ENCODE measurements at regions not wholly inside any gene's neighbourhood (a gene's known extent, or its start where the extent isn't known, plus 50 kb on each side); places are given as distances from the start of the nearest gene placed in this dataset.

- no peaks in the 10 kb centered on the region for H3K4me1 ChIP-seq (ENCODE audit: low read length)
- no peak overlapping the region for H3K9ac ChIP-seq (ENCODE audit: low read length)
- H3K79me2 ChIP-seq (ENCODE audit: low read length): no peaks in the 10 kb centered on the region
- no peak overlapping the region for H3K27ac ChIP-seq (ENCODE audit: low read length)
- no peak overlapping the region for H3K4me2 ChIP-seq (ENCODE audit: low read depth, low read length, poor library complexity, severe bottlenecking)
- no peaks in the 10 kb centered on the region for H3K27me3 ChIP-seq (ENCODE audit: low read length)
- H3K9me3 ChIP-seq (ENCODE audit: low read length): no peaks in the 10 kb centered on the region
- no peaks in the 10 kb centered on the region for H3K36me3 ChIP-seq (ENCODE audit: insufficient read depth, low read length)
- H2AFZ ChIP-seq (ENCODE audit: low read length): no peak overlapping the region
- no peaks in the 10 kb centered on the region for H3K9me2 ChIP-seq (replicated peaks; ENCODE audit: insufficient read depth, low read length)
- H4K20me1 ChIP-seq (ENCODE audit: insufficient read depth, low read depth, low read length): no peaks in the 10 kb centered on the region
- no peak for DNase-seq
- H3K4me3 ChIP-seq (ENCODE audit: low read length): no peak overlapping the region
Measured at GRCh38 chr18:53817976-53818950, 406.2 kb downstream of the MBD2 start.

- Histone ChIP-seq H3K4me1 (ENCODE audit: low read length) (no peaks in the 10 kb centered on the region), H2AFZ (ENCODE audit: low read length) (no peak overlapping the region), H3K9me2 (replicated peaks; ENCODE audit: insufficient read depth, low read length) (no peaks in the 10 kb centered on the region), H3K4me2 (ENCODE audit: low read depth, low read length, poor library complexity, severe bottlenecking) (no peak overlapping the region), H3K79me2 (ENCODE audit: low read length) (no peaks in the 10 kb centered on the region), H3K9me3 (ENCODE audit: low read length) (no peaks in the 10 kb centered on the region), H3K27me3 (ENCODE audit: low read length) (no peaks in the 10 kb centered on the region), H3K27ac (ENCODE audit: low read length) (no peak overlapping the region), H3K4me3 (ENCODE audit: low read length) (no peak overlapping the region), H4K20me1 (ENCODE audit: insufficient read depth, low read depth, low read length) (no peaks in the 10 kb centered on the region), H3K9ac (ENCODE audit: low read length) (no peak overlapping the region), H3K36me3 (ENCODE audit: insufficient read depth, low read length) (no peaks in the 10 kb centered on the region)
- no peak for DNase-seq
Measured at GRCh38 chr18:53800171-53800570, 424.3 kb downstream of the MBD2 start.

DNA sequence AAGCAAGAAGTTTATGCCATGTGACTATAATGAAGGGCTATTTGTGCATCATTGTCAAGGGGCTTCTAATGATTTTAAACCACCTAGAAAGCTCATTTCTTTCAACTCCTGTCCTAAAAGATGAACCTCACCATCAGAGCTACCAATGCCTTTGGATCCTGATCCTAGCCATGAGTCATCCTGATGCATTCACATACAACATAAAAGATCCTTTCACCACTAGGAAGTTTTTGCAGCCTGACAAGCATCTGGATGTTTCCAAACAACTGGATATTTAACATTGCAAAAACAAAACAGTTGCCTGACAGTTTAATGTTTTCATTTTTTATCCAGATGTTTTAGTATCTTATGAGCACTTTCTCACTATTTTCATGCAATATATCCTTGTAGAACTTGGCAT lies 425.3 kb downstream of the MBD2 start:
- H3K36me3 ChIP-seq (ENCODE audit: insufficient read depth, low read length): no peaks in the 10 kb centered on the region
- H3K4me2 ChIP-seq (ENCODE audit: low read depth, low read length, poor library complexity, severe bottlenecking): no peak overlapping the region
- no peak overlapping the region for H3K9ac ChIP-seq (ENCODE audit: low read length)
- no peaks in the 10 kb centered on the region for H3K27me3 ChIP-seq (ENCODE audit: low read length)
- DNase-seq: no peak
- H2AFZ ChIP-seq (ENCODE audit: low read length): no peak overlapping the region
- H3K9me3 ChIP-seq (ENCODE audit: low read length): no peaks in the 10 kb centered on the region
- H3K79me2 ChIP-seq (ENCODE audit: low read length): no peaks in the 10 kb centered on the region
- H4K20me1 ChIP-seq (ENCODE audit: insufficient read depth, low read depth, low read length): no peaks in the 10 kb centered on the region
- H3K4me3 ChIP-seq (ENCODE audit: low read length): no peak overlapping the region
- H3K4me1 ChIP-seq (ENCODE audit: low read length): no peaks in the 10 kb centered on the region
- no peaks in the 10 kb centered on the region for H3K9me2 ChIP-seq (replicated peaks; ENCODE audit: insufficient read depth, low read length)
- H3K27ac ChIP-seq (ENCODE audit: low read length): no peak overlapping the region

GRCh38 chr18:53798516-53798915 lies 426.0 kb downstream of the MBD2 start:
- Histone ChIP-seq H4K20me1 (ENCODE audit: insufficient read depth, low read depth, low read length) (no peaks in the 10 kb centered on the region), H3K4me1 (ENCODE audit: low read length) (no peaks in the 10 kb centered on the region), H3K9me3 (ENCODE audit: low read length) (no peaks in the 10 kb centered on the region), H3K27me3 (ENCODE audit: low read length) (no peaks in the 10 kb centered on the region), H3K9ac (ENCODE audit: low read length) (no peak overlapping the region), H3K9me2 (replicated peaks; ENCODE audit: insufficient read depth, low read length) (no peaks in the 10 kb centered on the region), H3K36me3 (ENCODE audit: insufficient read depth, low read length) (no peaks in the 10 kb centered on the region), H3K27ac (ENCODE audit: low read length) (no peak overlapping the region), H3K79me2 (ENCODE audit: low read length) (no peaks in the 10 kb centered on the region), H2AFZ (ENCODE audit: low read length) (no peak overlapping the region), H3K4me3 (ENCODE audit: low read length) (no peak overlapping the region), H3K4me2 (ENCODE audit: low read depth, low read length, poor library complexity, severe bottlenecking) (no peak overlapping the region)
- DNase-seq: no peak

DNA sequence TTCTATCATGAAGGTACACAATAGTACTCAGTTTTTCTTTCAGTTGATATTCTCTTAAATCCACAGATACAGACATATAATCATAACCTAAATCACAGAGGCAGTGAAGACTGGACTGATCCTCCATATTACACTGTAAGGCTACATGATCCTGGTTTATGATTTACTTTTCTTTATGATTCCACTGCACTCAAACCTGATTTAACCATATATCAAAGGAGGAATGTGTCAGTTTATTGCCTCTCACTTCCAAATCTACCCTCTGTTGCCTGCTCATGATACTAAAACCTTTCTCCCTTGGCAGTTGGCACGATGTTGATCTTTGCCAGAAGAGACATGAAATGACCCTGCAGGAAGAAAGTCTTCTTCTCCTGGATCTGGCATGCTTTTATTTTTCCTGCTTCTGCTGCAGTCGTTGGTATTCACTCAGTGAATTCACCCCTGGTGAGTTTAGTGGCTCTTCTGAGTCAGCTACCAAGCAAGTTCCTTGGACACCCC lies 426.4 kb downstream of the MBD2 start:
- Histone ChIP-seq H3K36me3 (ENCODE audit: insufficient read depth, low read length) (no peaks in the 10 kb centered on the region), H3K9me3 (ENCODE audit: low read length) (no peaks in the 10 kb centered on the region), H3K27ac (ENCODE audit: low read length) (no peak overlapping the region), H3K9me2 (replicated peaks; ENCODE audit: insufficient read depth, low read length) (no peaks in the 10 kb centered on the region), H3K27me3 (ENCODE audit: low read length) (no peaks in the 10 kb centered on the region), H3K4me3 (ENCODE audit: low read length) (no peak overlapping the region), H2AFZ (ENCODE audit: low read length) (no peak overlapping the region), H4K20me1 (ENCODE audit: insufficient read depth, low read depth, low read length) (no peaks in the 10 kb centered on the region), H3K9ac (ENCODE audit: low read length) (no peak overlapping the region), H3K79me2 (ENCODE audit: low read length) (no peaks in the 10 kb centered on the region), H3K4me1 (ENCODE audit: low read length) (no peaks in the 10 kb centered on the region), H3K4me2 (ENCODE audit: low read depth, low read length, poor library complexity, severe bottlenecking) (no peak overlapping the region)
- DNase-seq: no peak

- Histone ChIP-seq H3K36me3 (ENCODE audit: insufficient read depth, low read length) (no peaks in the 10 kb centered on the region), H2AFZ (ENCODE audit: low read length) (no peak overlapping the region), H3K27ac (ENCODE audit: low read length) (no peak overlapping the region), H3K4me1 (ENCODE audit: low read length) (no peaks in the 10 kb centered on the region), H3K4me3 (ENCODE audit: low read length) (no peak overlapping the region), H3K4me2 (ENCODE audit: low read depth, low read length, poor library complexity, severe bottlenecking) (no peak overlapping the region), H3K9me2 (replicated peaks; ENCODE audit: insufficient read depth, low read length) (no peaks in the 10 kb centered on the region), H3K79me2 (ENCODE audit: low read length) (no peaks in the 10 kb centered on the region), H4K20me1 (ENCODE audit: insufficient read depth, low read depth, low read length) (no peaks in the 10 kb centered on the region), H3K27me3 (ENCODE audit: low read length) (no peaks in the 10 kb centered on the region), H3K9me3 (ENCODE audit: low read length) (no peaks in the 10 kb centered on the region), H3K9ac (ENCODE audit: low read length) (no peak overlapping the region)
- DNase-seq: no peak
Measured at GRCh38 chr18:53796040-53796729, 428.3 kb downstream of the MBD2 start.

DNA sequence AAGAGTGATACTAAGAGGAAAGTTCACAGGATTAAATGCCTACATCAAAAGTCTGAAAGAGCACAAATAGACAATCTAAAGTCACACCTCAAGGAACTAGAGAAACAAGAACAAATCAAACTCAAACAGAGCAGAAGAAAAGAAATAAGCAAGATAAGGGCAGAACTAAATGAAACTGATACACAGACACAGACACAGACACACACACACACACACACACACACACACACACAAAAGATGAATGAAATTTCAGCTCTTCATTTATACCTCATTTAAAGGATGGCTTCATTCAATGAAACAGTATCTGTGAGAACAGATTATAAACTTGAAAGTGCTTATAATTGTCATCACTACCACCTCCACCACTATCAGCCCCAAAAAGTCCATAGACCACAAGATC lies 428.9 kb downstream of the MBD2 start:
- Histone ChIP-seq H2AFZ (ENCODE audit: low read length) (no peak overlapping the region), H3K27ac (ENCODE audit: low read length) (no peak overlapping the region), H3K9me2 (replicated peaks; ENCODE audit: insufficient read depth, low read length) (no peaks in the 10 kb centered on the region), H3K4me2 (ENCODE audit: low read depth, low read length, poor library complexity, severe bottlenecking) (no peak overlapping the region), H3K9me3 (ENCODE audit: low read length) (no peaks in the 10 kb centered on the region), H4K20me1 (ENCODE audit: insufficient read depth, low read depth, low read length) (no peaks in the 10 kb centered on the region), H3K4me3 (ENCODE audit: low read length) (no peak overlapping the region), H3K27me3 (ENCODE audit: low read length) (no peaks in the 10 kb centered on the region), H3K4me1 (ENCODE audit: low read length) (no peaks in the 10 kb centered on the region), H3K36me3 (ENCODE audit: insufficient read depth, low read length) (no peaks in the 10 kb centered on the region), H3K79me2 (ENCODE audit: low read length) (no peaks in the 10 kb centered on the region), H3K9ac (ENCODE audit: low read length) (no peak overlapping the region)
- no peak for DNase-seq

DNA sequence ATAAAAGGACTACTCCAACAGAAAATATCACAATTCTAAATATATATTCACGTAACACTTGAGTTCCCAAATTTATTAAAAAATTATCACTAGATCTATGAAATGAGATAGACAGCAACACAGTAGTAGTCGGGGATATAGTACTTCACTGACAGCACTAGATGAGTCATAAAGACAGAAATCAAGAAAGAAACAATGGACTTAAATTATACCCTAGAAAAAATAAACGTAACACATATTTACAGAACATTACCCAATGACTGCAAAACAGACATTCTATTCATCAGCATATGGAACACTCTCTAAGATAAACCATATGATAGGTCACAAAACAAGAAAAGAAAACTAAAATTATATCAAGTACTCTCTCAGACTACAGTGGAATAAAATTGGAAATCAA lies 429.4 kb downstream of the MBD2 start:
- Histone ChIP-seq H3K79me2 (ENCODE audit: low read length) (no peaks in the 10 kb centered on the region), H3K4me1 (ENCODE audit: low read length) (no peaks in the 10 kb centered on the region), H3K9me2 (replicated peaks; ENCODE audit: insufficient read depth, low read length) (no peaks in the 10 kb centered on the region), H4K20me1 (ENCODE audit: insufficient read depth, low read depth, low read length) (no peaks in the 10 kb centered on the region), H3K27me3 (ENCODE audit: low read length) (no peaks in the 10 kb centered on the region), H2AFZ (ENCODE audit: low read length) (no peak overlapping the region), H3K36me3 (ENCODE audit: insufficient read depth, low read length) (no peaks in the 10 kb centered on the region), H3K9ac (ENCODE audit: low read length) (no peak overlapping the region), H3K4me3 (ENCODE audit: low read length) (no peak overlapping the region), H3K9me3 (ENCODE audit: low read length) (no peaks in the 10 kb centered on the region), H3K27ac (ENCODE audit: low read length) (no peak overlapping the region), H3K4me2 (ENCODE audit: low read depth, low read length, poor library complexity, severe bottlenecking) (no peak overlapping the region)
- DNase-seq: no peak

Measured in Karpas-422 (cell line).